ENCODE measurements at regions not wholly inside any gene's neighbourhood (a gene's known extent, or its start where the extent isn't known, plus 50 kb on each side); places are given as distances from the start of the nearest gene placed in this dataset.
"Not testable (repeated sequence)": the region's sequence is repeated elsewhere in the genome, so short reads cannot be mapped to it uniquely, and the experiment has no call there.

GRCh38 chr12:72888693-72889092 lies 616.5 kb downstream of the TRHDE start:
- no peaks in the 10 kb centered on the region for H3K27me3 ChIP-seq (ENCODE audit: control insufficient read depth, insufficient read depth, low read length)
- H3K4me3 ChIP-seq (ENCODE audit: low read depth, low read length): no peak overlapping the region
- no peak overlapping the region for H3K27ac ChIP-seq (ENCODE audit: low read depth, low read length)
- TF ChIP-seq CTCF (IDR thresholded peaks at IDR 0.05; ENCODE audit: low read depth, low read length): no peak
- DNase-seq (ENCODE audit: low read depth, low spot score): no peak
- H3K9me3 ChIP-seq (ENCODE audit: control insufficient read depth, insufficient read depth, low read length): no peaks in the 10 kb centered on the region
- ChIA-PET POLR2A (no interaction called here), CTCF (no interaction called here)

- no peak for TF ChIP-seq CTCF (IDR thresholded peaks at IDR 0.05; ENCODE audit: low read depth, low read length)
- Histone ChIP-seq H3K4me3 (ENCODE audit: low read depth, low read length) (no peak overlapping the region), H3K9me3 (ENCODE audit: control insufficient read depth, insufficient read depth, low read length) (no peaks in the 10 kb centered on the region), H3K27me3 (ENCODE audit: control insufficient read depth, insufficient read depth, low read length) (no peaks in the 10 kb centered on the region), H3K27ac (ENCODE audit: low read depth, low read length) (no peak overlapping the region)
- DNase-seq (ENCODE audit: low read depth, low spot score): no peak
- ChIA-PET CTCF (no interaction called here), POLR2A (no interaction called here)
Measured at GRCh38 chr12:72889791-72890190, 617.6 kb downstream of the TRHDE start.

- DNase-seq (ENCODE audit: low read depth, low spot score): no peak
- H3K9me3 ChIP-seq (ENCODE audit: control insufficient read depth, insufficient read depth, low read length): no peaks in the 10 kb centered on the region
- POLR2A ChIA-PET: no interaction called here
- no peak for TF ChIP-seq CTCF (IDR thresholded peaks at IDR 0.05; ENCODE audit: low read depth, low read length)
- H3K27me3 ChIP-seq (ENCODE audit: control insufficient read depth, insufficient read depth, low read length): no peaks in the 10 kb centered on the region
- H3K27ac ChIP-seq (ENCODE audit: low read depth, low read length): no peak overlapping the region
- CTCF ChIA-PET: no interaction called here
- H3K4me3 ChIP-seq (ENCODE audit: low read depth, low read length): no peak overlapping the region
Measured at GRCh38 chr12:72901685-72902084, 629.5 kb downstream of the TRHDE start.

- POLR2A ChIA-PET: no interaction called here
- Histone ChIP-seq H3K9me3 (ENCODE audit: control insufficient read depth, insufficient read depth, low read length) (peaks cover 3% of the 10 kb centered on the region; the same call in 1 of the 2 replicates), H3K27ac (ENCODE audit: low read depth, low read length) (no peak overlapping the region), H3K4me3 (ENCODE audit: low read depth, low read length) (no peak overlapping the region), H3K27me3 (ENCODE audit: control insufficient read depth, insufficient read depth, low read length) (no peaks in the 10 kb centered on the region)
- CTCF ChIA-PET: no interaction called here
- no peak for DNase-seq (ENCODE audit: low read depth, low spot score)
- TF ChIP-seq CTCF (IDR thresholded peaks at IDR 0.05; ENCODE audit: low read depth, low read length): no peak
Measured at GRCh38 chr12:72925716-72926115, 653.5 kb downstream of the TRHDE start.

GRCh38 chr12:72931838-72932237 lies 659.7 kb downstream of the TRHDE start:
- H3K27me3 ChIP-seq (ENCODE audit: control insufficient read depth, insufficient read depth, low read length); CTCF ChIA-PET; H3K4me3 ChIP-seq (ENCODE audit: low read depth, low read length); DNase-seq (ENCODE audit: low read depth, low spot score); POLR2A ChIA-PET; H3K9me3 ChIP-seq (ENCODE audit: control insufficient read depth, insufficient read depth, low read length); H3K27ac ChIP-seq (ENCODE audit: low read depth, low read length): not testable (repeated sequence)

GRCh38 chr12:72937486-72937885 lies 665.3 kb downstream of the TRHDE start:
- Histone ChIP-seq H3K4me3 (ENCODE audit: low read depth, low read length) (no peak overlapping the region), H3K27ac (ENCODE audit: low read depth, low read length) (no peak overlapping the region), H3K9me3 (ENCODE audit: control insufficient read depth, insufficient read depth, low read length) (peaks cover 5% of the 10 kb centered on the region; the same call in 1 of the 2 replicates), H3K27me3 (ENCODE audit: control insufficient read depth, insufficient read depth, low read length) (no peaks in the 10 kb centered on the region)
- ChIA-PET CTCF (no interaction called here), POLR2A (no interaction called here)
- no peak for DNase-seq (ENCODE audit: low read depth, low spot score)
- no peak for TF ChIP-seq CTCF (IDR thresholded peaks at IDR 0.05; ENCODE audit: low read depth, low read length)

Data from AG04450 (cell line).